ENCODE measurements at regions not wholly inside any gene's neighbourhood (a gene's known extent, or its start where the extent isn't known, plus 50 kb on each side); places are given as distances from the start of the nearest gene placed in this dataset.

- no peak for TF ChIP-seq ZFP69B (tag by site-specific recombination; IDR thresholded peaks at IDR 0.05)
- no peak for TF ChIP-seq ZNF548 (tag by site-specific recombination; IDR thresholded peaks at IDR 0.05)
- no peak for TF ChIP-seq ZNF692 (tag by site-specific recombination; IDR thresholded peaks at IDR 0.05)
- TF ChIP-seq GLIS1 (tag by site-specific recombination; IDR thresholded peaks at IDR 0.05): no peak
- TF ChIP-seq EGR2 (tag by site-specific recombination; IDR thresholded peaks at IDR 0.05; ENCODE audit: low read depth): no peak
- no peak for TF ChIP-seq ZIC2 (tag by site-specific recombination; IDR thresholded peaks at IDR 0.05)
- TF ChIP-seq PRDM4 (tag by site-specific recombination; IDR thresholded peaks at IDR 0.05): no peak
- TF ChIP-seq SP3 (tag by site-specific recombination; IDR thresholded peaks at IDR 0.05): no peak
- no peak for TF ChIP-seq ZNF184 (tag by site-specific recombination; IDR thresholded peaks at IDR 0.05)
- TF ChIP-seq AEBP2 (tag by site-specific recombination; IDR thresholded peaks at IDR 0.05; ENCODE audit: borderline replicate concordance): no peak
- Histone ChIP-seq H3K27ac (ENCODE audit: extremely low read depth, low read depth, low read length) (no peak overlapping the region), H3K9me3 (ENCODE audit: control insufficient read depth, insufficient read depth, low read depth, low read length) (no peaks in the 10 kb centered on the region), H3K36me3 (ENCODE audit: control insufficient read depth in 2 of 2, insufficient read depth in 1 of 2, low read length in 2 of 2) (no peaks in the 10 kb centered on the region), H3K4me1 (ENCODE audit: control insufficient read depth, insufficient read depth, low read length) (no peaks in the 10 kb centered on the region), H3K4me3 (ENCODE audit: low read depth, low read length) (no peak overlapping the region)
- ChIA-PET POLR2A (no interaction called here), CTCF (interaction anchor here (0.6 kb wide), 1 partner anchor 135 kb away, joined by 4 read pairs; no protein-coding TSS in a partner anchor)
Measured at GRCh38 chr14:84112589-84112988, 1417.4 kb upstream of the FLRT2 start.

GRCh38 chr14:84125676-84126075 is 1404.3 kb upstream of the FLRT2 start:
- ChIA-PET POLR2A (no interaction called here), CTCF (no interaction called here)
- Histone ChIP-seq H3K4me3 (ENCODE audit: low read depth, low read length) (no peak overlapping the region), H3K27ac (ENCODE audit: extremely low read depth, low read depth, low read length) (no peak overlapping the region), H3K9me3 (ENCODE audit: control insufficient read depth, insufficient read depth, low read depth, low read length) (no peaks in the 10 kb centered on the region), H3K4me1 (ENCODE audit: control insufficient read depth, insufficient read depth, low read length) (no peaks in the 10 kb centered on the region), H3K36me3 (ENCODE audit: control insufficient read depth in 2 of 2, insufficient read depth in 1 of 2, low read length in 2 of 2) (no peaks in the 10 kb centered on the region)
- TF ChIP-seq REST (tag by site-specific recombination; IDR thresholded peaks at IDR 0.05) (no peak), ZFP69B (tag by site-specific recombination; IDR thresholded peaks at IDR 0.05) (no peak), ZNF335 (tag by site-specific recombination; conservative IDR thresholded peaks at IDR 0.05) (no peak), ZNF670 (tag by site-specific recombination; IDR thresholded peaks at IDR 0.05; ENCODE audit: low read depth) (no peak), ZNF558 (tag by site-specific recombination; IDR thresholded peaks at IDR 0.05) (no peak), ZNF211 (tag by site-specific recombination; IDR thresholded peaks at IDR 0.05; ENCODE audit: low read depth) (no peak), ZNF223 (tag by site-specific recombination; IDR thresholded peaks at IDR 0.05) (no peak), ZSCAN5A (tag by site-specific recombination; IDR thresholded peaks at IDR 0.05) (no peak), CTCF (tag by site-specific recombination; IDR thresholded peaks at IDR 0.05) (no peak), ZNF660 (tag by site-specific recombination; IDR thresholded peaks at IDR 0.05) (no peak), ZNF692 (tag by site-specific recombination; IDR thresholded peaks at IDR 0.05) (no peak)
